ENCODE measurements at regions not wholly inside any gene's neighbourhood (a gene's known extent, or its start where the extent isn't known, plus 50 kb on each side); places are given as distances from the start of the nearest gene placed in this dataset.

- no peak overlapping the region for H3K9ac ChIP-seq (ENCODE audit: low read depth in 1 of 2, low read length in 2 of 2)
- peaks cover 0 to 4% (median 0%) of the 10 kb centered on the region in 4 donors for H3K27me3 ChIP-seq (ENCODE audit: control insufficient read depth in 4 of 4, insufficient read depth in 4 of 4, low read length in 3 of 4)
- no peak overlapping the region for H3K27ac ChIP-seq (ENCODE audit: low read depth in 1 of 2, low read length in 2 of 2)
- H3K9me3 ChIP-seq (ENCODE audit: control insufficient read depth in 4 of 4, low read length in 3 of 4): no peaks in the 10 kb centered on the region
- DNase-seq (ENCODE audit: low spot score): no peak
- WGBS: 68% methylated on average over 6 of the region's 6 CpGs
- H3K4me3 ChIP-seq (ENCODE audit: low read depth in 1 of 3, low read length in 3 of 3): no peak overlapping the region
- TF ChIP-seq NR2F2 (IDR thresholded peaks at IDR 0.05) (no peak), HNF4A (conservative IDR thresholded peaks at IDR 0.05) (no peak), FOXA2 (IDR thresholded peaks at IDR 0.05) (no peak), REST (IDR thresholded peaks at IDR 0.05) (no peak), SP1 (IDR thresholded peaks at IDR 0.05) (no peak), JUND (IDR thresholded peaks at IDR 0.05) (no peak), MAX (IDR thresholded peaks at IDR 0.05) (no peak), FOXA1 (IDR thresholded peaks at IDR 0.05) (no peak), EGR1 (IDR thresholded peaks at IDR 0.05; ENCODE audit: low read depth in 2 of 2) (no peak), GABPA (IDR thresholded peaks at IDR 0.05 in 1 of 2, conservative IDR thresholded peaks at IDR 0.05 in 1 of 2) (no peak), ATF3 (IDR thresholded peaks at IDR 0.05) (no peak), YY1 (IDR thresholded peaks at IDR 0.05) (no peak), HNF4G (IDR thresholded peaks at IDR 0.05) (no peak), RAD21 (IDR thresholded peaks at IDR 0.05) (no peak), CTCF (IDR thresholded peaks at IDR 0.05; ENCODE audit: low read depth, low read length, missing input control) (no peak), TAF1 (conservative IDR thresholded peaks at IDR 0.05) (no peak)
- no peaks in the 10 kb centered on the region for H3K36me3 ChIP-seq (ENCODE audit: control insufficient read depth in 4 of 4, insufficient read depth in 3 of 4, low read depth in 1 of 4, low read length in 3 of 4)
- no peaks in the 10 kb centered on the region for H3K4me1 ChIP-seq (ENCODE audit: control insufficient read depth in 4 of 4, insufficient read depth in 4 of 4, low read length in 3 of 4)
These were observed 86.8 kb upstream of the CADPS start for GRCh38 chr3:62961874-62962556.

- no peak for DNase-seq (ENCODE audit: low spot score)
- H3K9ac ChIP-seq (ENCODE audit: low read depth in 1 of 2, low read length in 2 of 2): no peak overlapping the region
- no peak overlapping the region for H3K27ac ChIP-seq (ENCODE audit: low read depth in 1 of 2, low read length in 2 of 2)
- H3K9me3 ChIP-seq (ENCODE audit: control insufficient read depth in 4 of 4, low read length in 3 of 4): no peaks in the 10 kb centered on the region
- TF ChIP-seq ZBTB33 (IDR thresholded peaks at IDR 0.05) (no peak), RXRA (IDR thresholded peaks at IDR 0.05) (no peak), JUND (IDR thresholded peaks at IDR 0.05) (no peak), NR2F2 (IDR thresholded peaks at IDR 0.05) (no peak), YY1 (IDR thresholded peaks at IDR 0.05) (no peak), HNF4A (conservative IDR thresholded peaks at IDR 0.05) (no peak), RAD21 (IDR thresholded peaks at IDR 0.05) (no peak), FOXA1 (IDR thresholded peaks at IDR 0.05) (no peak), TAF1 (conservative IDR thresholded peaks at IDR 0.05) (no peak), FOXA2 (IDR thresholded peaks at IDR 0.05) (no peak), CTCF (IDR thresholded peaks at IDR 0.05; ENCODE audit: low read depth, low read length, missing input control) (no peak)
- H3K4me3 ChIP-seq (ENCODE audit: low read depth in 1 of 3, low read length in 3 of 3): no peak overlapping the region
- H3K27me3 ChIP-seq (ENCODE audit: control insufficient read depth in 4 of 4, insufficient read depth in 4 of 4, low read length in 3 of 4): peaks cover 0 to 4% (median 0%) of the 10 kb centered on the region in 4 donors
- H3K36me3 ChIP-seq (ENCODE audit: control insufficient read depth in 4 of 4, insufficient read depth in 3 of 4, low read depth in 1 of 4, low read length in 3 of 4): no peaks in the 10 kb centered on the region
- no peaks in the 10 kb centered on the region for H3K4me1 ChIP-seq (ENCODE audit: control insufficient read depth in 4 of 4, insufficient read depth in 4 of 4, low read length in 3 of 4)
- WGBS: 45% methylated on average over 1 of the region's 1 CpG
These were observed 87.5 kb upstream of the CADPS start for GRCh38 chr3:62962714-62963113.

Data from liver (tissue), 8 donors.